ENCODE measurements at regions not wholly inside any gene's neighbourhood (a gene's known extent, or its start where the extent isn't known, plus 50 kb on each side); places are given as distances from the start of the nearest gene placed in this dataset.

DNA sequence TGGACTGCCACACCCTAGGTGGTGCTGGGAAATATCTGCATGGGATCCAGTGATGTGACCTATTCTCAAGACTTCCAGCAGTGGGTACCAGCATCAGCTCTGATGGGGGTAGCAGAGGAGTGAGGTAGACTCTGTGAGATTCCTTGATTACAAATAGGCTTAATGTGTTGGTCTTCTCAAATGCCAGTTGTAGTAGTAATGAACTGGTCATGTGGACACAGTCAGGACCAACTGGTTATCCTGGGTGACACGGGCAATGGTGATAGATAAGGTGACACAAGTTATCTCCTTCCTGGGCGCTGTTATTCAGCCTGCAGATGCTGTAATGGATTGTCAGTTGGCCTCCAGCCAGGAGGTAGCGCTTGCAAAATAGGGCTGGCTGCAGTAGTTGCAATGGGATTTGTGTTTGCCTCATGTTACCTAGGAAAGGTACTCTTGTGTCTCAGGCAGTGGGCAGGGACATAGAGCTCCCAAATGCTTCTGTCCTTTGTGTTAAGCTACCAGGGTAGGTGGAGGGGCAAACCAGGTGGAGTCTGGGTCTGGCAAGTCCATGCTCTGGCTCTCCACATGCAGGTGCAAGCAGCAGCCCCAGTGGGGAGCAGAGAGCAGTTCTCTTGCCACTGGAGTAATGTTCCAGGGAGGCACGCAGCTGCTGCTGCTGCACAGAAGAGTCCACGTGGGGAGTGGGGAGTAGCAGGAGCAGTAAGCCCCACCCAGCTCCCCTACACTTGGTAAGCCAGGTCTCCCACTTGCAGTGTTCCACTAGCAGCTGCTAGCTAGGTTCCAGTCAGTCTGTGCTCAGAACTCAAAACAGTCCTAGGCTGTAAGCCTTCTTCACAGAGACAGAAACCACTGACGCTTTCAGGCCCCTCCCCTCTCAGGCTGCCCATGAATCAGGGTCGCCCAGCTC lies 505.4 kb upstream of the DDX18 start:
- Histone ChIP-seq H3K36me3 (ENCODE audit: control insufficient read depth in 4 of 4, insufficient read depth in 3 of 4, low read depth in 1 of 4, low read length in 3 of 4) (no peaks in the 10 kb centered on the region), H3K4me3 (ENCODE audit: low read depth in 1 of 3, low read length in 3 of 3) (no peak overlapping the region), H3K9me3 (ENCODE audit: control insufficient read depth in 4 of 4, low read length in 3 of 4) (no peaks in the 10 kb centered on the region), H3K27ac (ENCODE audit: low read depth in 1 of 2, low read length in 2 of 2) (no peak overlapping the region), H3K4me1 (ENCODE audit: control insufficient read depth in 4 of 4, insufficient read depth in 4 of 4, low read length in 3 of 4) (no peaks in the 10 kb centered on the region), H3K9ac (ENCODE audit: low read depth in 1 of 2, low read length in 2 of 2) (no peak overlapping the region), H3K27me3 (ENCODE audit: control insufficient read depth in 4 of 4, insufficient read depth in 4 of 4, low read length in 3 of 4) (no peaks in the 10 kb centered on the region)
- TF ChIP-seq HNF4G (IDR thresholded peaks at IDR 0.05) (no peak), JUND (IDR thresholded peaks at IDR 0.05) (no peak), EGR1 (IDR thresholded peaks at IDR 0.05; ENCODE audit: low read depth in 2 of 2) (no peak), RXRA (IDR thresholded peaks at IDR 0.05) (no peak), TAF1 (conservative IDR thresholded peaks at IDR 0.05) (no peak), FOXA1 (IDR thresholded peaks at IDR 0.05) (no peak), HNF4A (conservative IDR thresholded peaks at IDR 0.05) (no peak), SP1 (IDR thresholded peaks at IDR 0.05) (no peak), NR2F2 (IDR thresholded peaks at IDR 0.05) (no peak), FOXA2 (IDR thresholded peaks at IDR 0.05) (no peak)
- TF ChIP-seq, protein P1, sequence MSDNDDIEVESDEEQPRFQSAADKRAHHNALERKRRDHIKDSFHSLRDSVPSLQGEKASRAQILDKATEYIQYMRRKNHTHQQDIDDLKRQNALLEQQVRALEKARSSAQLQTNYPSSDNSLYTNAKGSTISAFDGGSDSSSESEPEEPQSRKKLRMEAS (IDR thresholded peaks at IDR 0.05): no peak
- TF ChIP-seq, protein P2, sequence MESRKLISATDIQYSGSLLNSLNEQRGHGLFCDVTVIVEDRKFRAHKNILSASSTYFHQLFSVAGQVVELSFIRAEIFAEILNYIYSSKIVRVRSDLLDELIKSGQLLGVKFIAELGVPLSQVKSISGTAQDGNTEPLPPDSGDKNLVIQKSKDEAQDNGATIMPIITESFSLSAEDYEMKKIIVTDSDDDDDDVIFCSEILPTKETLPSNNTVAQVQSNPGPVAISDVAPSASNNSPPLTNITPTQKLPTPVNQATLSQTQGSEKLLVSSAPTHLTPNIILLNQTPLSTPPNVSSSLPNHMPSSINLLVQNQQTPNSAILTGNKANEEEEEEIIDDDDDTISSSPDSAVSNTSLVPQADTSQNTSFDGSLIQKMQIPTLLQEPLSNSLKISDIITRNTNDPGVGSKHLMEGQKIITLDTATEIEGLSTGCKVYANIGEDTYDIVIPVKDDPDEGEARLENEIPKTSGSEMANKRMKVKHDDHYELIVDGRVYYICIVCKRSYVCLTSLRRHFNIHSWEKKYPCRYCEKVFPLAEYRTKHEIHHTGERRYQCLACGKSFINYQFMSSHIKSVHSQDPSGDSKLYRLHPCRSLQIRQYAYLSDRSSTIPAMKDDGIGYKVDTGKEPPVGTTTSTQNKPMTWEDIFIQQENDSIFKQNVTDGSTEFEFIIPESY (IDR thresholded peaks at IDR 0.05): no peak
- WGBS: 76% methylated on average over 7 of the region's 7 CpGs
- no peak for DNase-seq (ENCODE audit: low spot score)

DNA sequence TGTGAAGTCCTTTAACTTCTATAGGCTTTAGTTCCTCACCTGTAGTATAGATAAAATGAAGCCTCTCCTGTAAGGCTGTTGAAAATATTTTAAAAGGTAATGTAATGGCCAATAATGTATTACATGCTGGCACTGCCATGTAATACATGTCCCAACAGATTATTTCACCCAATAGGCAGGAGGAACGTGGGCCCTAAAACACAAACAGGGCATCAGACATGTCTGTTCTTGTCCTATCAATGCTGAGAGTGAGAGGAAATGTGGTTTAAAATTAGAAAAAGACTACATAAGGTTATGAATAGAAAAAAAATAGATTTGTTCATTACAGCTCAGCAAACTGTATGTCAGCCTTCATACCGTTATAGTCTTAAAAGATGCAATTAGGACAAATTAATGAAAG lies 492.7 kb upstream of the DDX18 start:
- no peak for DNase-seq (ENCODE audit: low spot score)
- Histone ChIP-seq H3K27ac (ENCODE audit: low read depth in 1 of 2, low read length in 2 of 2) (no peak overlapping the region), H3K27me3 (ENCODE audit: control insufficient read depth in 4 of 4, insufficient read depth in 4 of 4, low read length in 3 of 4) (no peaks in the 10 kb centered on the region), H3K9ac (ENCODE audit: low read depth in 1 of 2, low read length in 2 of 2) (no peak overlapping the region), H3K36me3 (ENCODE audit: control insufficient read depth in 4 of 4, insufficient read depth in 3 of 4, low read depth in 1 of 4, low read length in 3 of 4) (no peaks in the 10 kb centered on the region), H3K9me3 (ENCODE audit: control insufficient read depth in 4 of 4, low read length in 3 of 4) (no peaks in the 10 kb centered on the region), H3K4me1 (ENCODE audit: control insufficient read depth in 4 of 4, insufficient read depth in 4 of 4, low read length in 3 of 4) (no peaks in the 10 kb centered on the region), H3K4me3 (ENCODE audit: low read depth in 1 of 3, low read length in 3 of 3) (no peak overlapping the region)
- WGBS: 61% methylated on average over 2 of the region's 2 CpGs
- TF ChIP-seq RAD21 (IDR thresholded peaks at IDR 0.05): no peak
- TF ChIP-seq, protein P3, sequence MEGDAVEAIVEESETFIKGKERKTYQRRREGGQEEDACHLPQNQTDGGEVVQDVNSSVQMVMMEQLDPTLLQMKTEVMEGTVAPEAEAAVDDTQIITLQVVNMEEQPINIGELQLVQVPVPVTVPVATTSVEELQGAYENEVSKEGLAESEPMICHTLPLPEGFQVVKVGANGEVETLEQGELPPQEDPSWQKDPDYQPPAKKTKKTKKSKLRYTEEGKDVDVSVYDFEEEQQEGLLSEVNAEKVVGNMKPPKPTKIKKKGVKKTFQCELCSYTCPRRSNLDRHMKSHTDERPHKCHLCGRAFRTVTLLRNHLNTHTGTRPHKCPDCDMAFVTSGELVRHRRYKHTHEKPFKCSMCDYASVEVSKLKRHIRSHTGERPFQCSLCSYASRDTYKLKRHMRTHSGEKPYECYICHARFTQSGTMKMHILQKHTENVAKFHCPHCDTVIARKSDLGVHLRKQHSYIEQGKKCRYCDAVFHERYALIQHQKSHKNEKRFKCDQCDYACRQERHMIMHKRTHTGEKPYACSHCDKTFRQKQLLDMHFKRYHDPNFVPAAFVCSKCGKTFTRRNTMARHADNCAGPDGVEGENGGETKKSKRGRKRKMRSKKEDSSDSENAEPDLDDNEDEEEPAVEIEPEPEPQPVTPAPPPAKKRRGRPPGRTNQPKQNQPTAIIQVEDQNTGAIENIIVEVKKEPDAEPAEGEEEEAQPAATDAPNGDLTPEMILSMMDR (IDR thresholded peaks at IDR 0.05; ENCODE audit: low read depth, low read length, missing input control): no peak
- TF ChIP-seq, protein P2 (IDR thresholded peaks at IDR 0.05): no peak
- TF ChIP-seq HNF4G (IDR thresholded peaks at IDR 0.05): no peak
- TF ChIP-seq TAF1 (conservative IDR thresholded peaks at IDR 0.05): no peak
- no peak for TF ChIP-seq REST (IDR thresholded peaks at IDR 0.05)
- no peak for TF ChIP-seq NR2F2 (IDR thresholded peaks at IDR 0.05)
- TF ChIP-seq YY1 (IDR thresholded peaks at IDR 0.05): no peak
- TF ChIP-seq SP1 (IDR thresholded peaks at IDR 0.05): no peak
- no peak for TF ChIP-seq GABPA (IDR thresholded peaks at IDR 0.05 in 1 of 2, conservative IDR thresholded peaks at IDR 0.05 in 1 of 2)
- TF ChIP-seq, protein P4, sequence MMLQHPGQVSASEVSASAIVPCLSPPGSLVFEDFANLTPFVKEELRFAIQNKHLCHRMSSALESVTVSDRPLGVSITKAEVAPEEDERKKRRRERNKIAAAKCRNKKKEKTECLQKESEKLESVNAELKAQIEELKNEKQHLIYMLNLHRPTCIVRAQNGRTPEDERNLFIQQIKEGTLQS (IDR thresholded peaks at IDR 0.05): no peak
- TF ChIP-seq JUND (IDR thresholded peaks at IDR 0.05): no peak
- TF ChIP-seq HNF4A (conservative IDR thresholded peaks at IDR 0.05): no peak

Measured in liver (tissue), 8 donors.